ENCODE measurements at regions not wholly inside any gene's neighbourhood (a gene's known extent, or its start where the extent isn't known, plus 50 kb on each side); places are given as distances from the start of the nearest gene placed in this dataset.

DNA sequence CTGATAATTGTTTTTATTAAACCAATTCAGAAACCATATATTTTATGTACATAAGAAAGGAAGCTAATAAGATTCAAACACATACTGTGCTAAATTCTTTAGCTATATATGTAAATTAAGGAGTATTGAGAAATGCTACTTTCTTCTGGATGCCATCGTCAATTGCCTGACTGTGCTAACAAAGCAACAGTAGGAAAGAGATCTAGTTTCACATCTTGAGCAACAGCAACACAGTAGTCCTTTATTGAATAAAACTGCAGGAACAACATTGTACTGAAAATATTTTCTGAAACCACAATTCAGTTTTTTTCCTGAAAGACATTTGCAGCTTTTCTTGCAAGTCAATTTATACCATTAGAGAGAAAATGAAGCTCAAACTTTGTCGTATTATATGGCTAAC, 1404.9 kb upstream of the SLC39A10 start:
- DNase-seq, result no peak
- H3K9me3 ChIP-seq (ENCODE audit: control insufficient read depth, low read length), result no peaks in the 10 kb centered on the region
- no peaks in the 10 kb centered on the region for H3K36me3 ChIP-seq (ENCODE audit: control insufficient read depth, insufficient read depth, low read length)
- H3K27ac ChIP-seq (ENCODE audit: insufficient read depth, low read length, poor library complexity, severe bottlenecking), result no peak overlapping the region
- H3K4me3 ChIP-seq (ENCODE audit: insufficient read depth, low read depth, low read length, poor library complexity, severe bottlenecking), result no peak overlapping the region
- no peaks in the 10 kb centered on the region for H3K4me1 ChIP-seq (ENCODE audit: control insufficient read depth, insufficient read depth, low read length, poor library complexity, severe bottlenecking)
- H3K27me3 ChIP-seq (replicated peaks; ENCODE audit: control insufficient read depth, insufficient read depth, low read length, poor library complexity, severe bottlenecking), result no peaks in the 10 kb centered on the region

DNA sequence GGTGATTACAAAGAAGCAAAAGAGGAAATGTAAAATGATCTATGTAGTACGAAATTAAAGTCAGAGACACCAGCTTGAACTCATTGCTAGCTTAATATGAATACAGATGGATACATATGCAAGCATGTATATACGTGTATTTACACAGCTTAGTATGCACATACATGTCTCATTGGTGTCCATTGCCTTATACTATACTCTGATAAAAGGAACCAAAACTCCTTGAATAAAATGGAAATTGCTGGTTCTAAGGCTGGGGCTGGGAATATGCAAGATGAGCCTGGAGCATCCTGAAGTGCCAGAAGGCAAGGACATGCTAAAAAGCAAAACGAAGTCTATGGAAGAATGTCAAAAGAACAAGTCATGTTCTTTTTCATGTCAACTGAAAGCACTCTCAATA, 1424.4 kb upstream of the SLC39A10 start:
- H3K27ac ChIP-seq (ENCODE audit: insufficient read depth, low read length, poor library complexity, severe bottlenecking), result no peak overlapping the region
- no peaks in the 10 kb centered on the region for H3K27me3 ChIP-seq (replicated peaks; ENCODE audit: control insufficient read depth, insufficient read depth, low read length, poor library complexity, severe bottlenecking)
- no peak for DNase-seq
- no peaks in the 10 kb centered on the region for H3K36me3 ChIP-seq (ENCODE audit: control insufficient read depth, insufficient read depth, low read length)
- no peak overlapping the region for H3K4me3 ChIP-seq (ENCODE audit: insufficient read depth, low read depth, low read length, poor library complexity, severe bottlenecking)
- no peaks in the 10 kb centered on the region for H3K9me3 ChIP-seq (ENCODE audit: control insufficient read depth, low read length)
- H3K4me1 ChIP-seq (ENCODE audit: control insufficient read depth, insufficient read depth, low read length, poor library complexity, severe bottlenecking), result no peaks in the 10 kb centered on the region

DNA sequence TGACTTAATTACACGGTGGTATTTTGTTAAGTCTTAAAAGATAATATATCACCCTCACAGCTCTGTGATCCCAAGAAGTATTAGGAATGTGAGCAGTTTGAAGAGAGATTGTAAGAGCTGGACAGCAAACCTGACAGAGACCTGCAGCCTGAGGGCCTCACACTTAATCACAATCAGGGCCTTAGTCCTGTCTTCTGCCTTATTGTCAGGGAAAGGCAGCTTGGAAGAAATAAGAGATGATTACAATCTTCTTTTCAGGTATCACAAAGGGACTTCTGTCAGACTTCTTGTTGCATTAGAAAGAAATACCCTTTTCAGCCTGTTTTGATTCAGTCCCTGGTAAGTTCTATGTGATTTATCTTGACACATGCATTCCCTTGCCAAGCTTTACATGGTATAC, 1433.8 kb upstream of the SLC39A10 start:
- H3K27ac ChIP-seq (ENCODE audit: insufficient read depth, low read length, poor library complexity, severe bottlenecking), result no peak overlapping the region
- no peaks in the 10 kb centered on the region for H3K27me3 ChIP-seq (replicated peaks; ENCODE audit: control insufficient read depth, insufficient read depth, low read length, poor library complexity, severe bottlenecking)
- DNase-seq, result no peak
- H3K9me3 ChIP-seq (ENCODE audit: control insufficient read depth, low read length), result no peaks in the 10 kb centered on the region
- H3K4me3 ChIP-seq (ENCODE audit: insufficient read depth, low read depth, low read length, poor library complexity, severe bottlenecking), result no peak overlapping the region
- no peaks in the 10 kb centered on the region for H3K36me3 ChIP-seq (ENCODE audit: control insufficient read depth, insufficient read depth, low read length)
- no peaks in the 10 kb centered on the region for H3K4me1 ChIP-seq (ENCODE audit: control insufficient read depth, insufficient read depth, low read length, poor library complexity, severe bottlenecking)

DNA sequence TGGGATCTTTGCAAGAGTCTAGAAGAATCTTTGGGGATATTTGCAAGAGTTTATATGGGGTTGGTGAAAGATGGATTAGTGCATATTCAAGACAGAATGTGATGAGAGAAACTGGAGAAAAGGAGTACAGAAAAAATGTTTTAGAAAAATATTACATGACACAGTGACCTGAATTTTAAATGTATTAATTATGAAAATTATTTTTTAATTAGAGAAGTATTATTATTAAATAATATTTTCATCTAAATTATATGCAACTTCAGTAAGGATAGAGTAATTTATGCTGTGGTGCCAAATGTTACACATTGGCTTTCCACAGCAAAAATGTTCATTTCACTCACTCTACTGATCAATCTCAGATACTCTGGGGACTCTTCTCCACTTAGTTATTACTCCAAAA, 1442.8 kb upstream of the SLC39A10 start:
- Histone ChIP-seq H3K27me3 (replicated peaks; ENCODE audit: control insufficient read depth, insufficient read depth, low read length, poor library complexity, severe bottlenecking) (no peaks in the 10 kb centered on the region), H3K27ac (ENCODE audit: insufficient read depth, low read length, poor library complexity, severe bottlenecking) (no peak overlapping the region), H3K36me3 (ENCODE audit: control insufficient read depth, insufficient read depth, low read length) (no peaks in the 10 kb centered on the region), H3K4me3 (ENCODE audit: insufficient read depth, low read depth, low read length, poor library complexity, severe bottlenecking) (no peak overlapping the region), H3K4me1 (ENCODE audit: control insufficient read depth, insufficient read depth, low read length, poor library complexity, severe bottlenecking) (no peaks in the 10 kb centered on the region), H3K9me3 (ENCODE audit: control insufficient read depth, low read length) (no peaks in the 10 kb centered on the region)
- no peak for DNase-seq

DNA sequence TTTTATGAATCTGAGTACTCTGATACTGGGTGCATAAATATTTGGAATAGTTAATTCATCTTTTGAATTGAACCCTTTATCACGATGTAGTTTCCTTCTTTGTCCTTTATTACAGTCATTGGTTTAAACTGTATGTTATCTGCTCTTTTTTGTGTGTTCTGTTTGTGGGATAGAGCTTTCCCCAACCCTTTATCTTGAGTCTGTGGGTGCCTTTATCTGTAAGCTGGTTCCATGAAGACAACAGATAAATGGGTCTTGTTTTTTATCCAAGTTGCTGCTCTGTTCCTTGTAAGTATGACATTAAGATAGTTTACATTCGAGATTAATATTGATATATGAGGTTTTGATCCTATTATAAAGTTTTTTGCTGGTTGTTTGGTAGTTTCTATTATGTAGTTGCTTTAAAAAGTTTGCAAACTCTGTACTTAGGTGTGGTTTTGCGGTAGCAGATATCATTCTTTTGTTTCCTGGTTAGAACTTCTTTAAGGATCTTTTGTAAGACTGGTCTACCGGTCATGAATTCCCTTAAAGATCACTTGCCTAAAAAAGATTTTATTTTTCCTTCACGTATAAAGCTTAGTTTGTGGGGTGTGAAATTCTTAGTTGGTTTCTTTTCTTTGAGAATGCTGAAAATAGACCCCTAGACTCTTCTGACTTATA, 1451.3 kb upstream of the SLC39A10 start:
- Histone ChIP-seq H3K9me3 (ENCODE audit: control insufficient read depth, low read length) (no peaks in the 10 kb centered on the region), H3K27me3 (replicated peaks; ENCODE audit: control insufficient read depth, insufficient read depth, low read length, poor library complexity, severe bottlenecking) (no peaks in the 10 kb centered on the region), H3K4me3 (ENCODE audit: insufficient read depth, low read depth, low read length, poor library complexity, severe bottlenecking) (no peak overlapping the region), H3K27ac (ENCODE audit: insufficient read depth, low read length, poor library complexity, severe bottlenecking) (no peak overlapping the region), H3K36me3 (ENCODE audit: control insufficient read depth, insufficient read depth, low read length) (no peaks in the 10 kb centered on the region), H3K4me1 (ENCODE audit: control insufficient read depth, insufficient read depth, low read length, poor library complexity, severe bottlenecking) (no peaks in the 10 kb centered on the region)
- DNase-seq, result no peak

DNA sequence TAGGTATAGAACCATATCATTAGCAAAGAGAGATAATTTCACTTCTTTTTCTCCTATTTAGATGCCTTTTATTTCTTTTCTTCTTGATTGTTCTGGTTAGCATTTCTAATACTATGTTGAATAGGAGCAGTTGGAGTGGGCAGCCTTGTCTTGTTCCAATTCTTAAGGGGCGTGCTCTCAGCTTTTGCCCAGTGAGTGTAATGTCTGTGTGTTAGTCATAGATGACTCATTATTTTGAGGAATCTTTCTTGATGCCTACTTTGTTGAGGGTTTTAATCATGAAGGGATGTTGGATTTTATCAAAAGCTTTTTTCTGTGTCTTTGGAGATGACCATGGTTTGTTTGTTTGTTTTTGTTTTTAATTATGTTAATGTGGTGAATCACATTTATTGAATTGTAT, 1453.1 kb upstream of the SLC39A10 start:
- no peaks in the 10 kb centered on the region for H3K4me1 ChIP-seq (ENCODE audit: control insufficient read depth, insufficient read depth, low read length, poor library complexity, severe bottlenecking)
- no peak for DNase-seq
- no peaks in the 10 kb centered on the region for H3K27me3 ChIP-seq (replicated peaks; ENCODE audit: control insufficient read depth, insufficient read depth, low read length, poor library complexity, severe bottlenecking)
- no peak overlapping the region for H3K27ac ChIP-seq (ENCODE audit: insufficient read depth, low read length, poor library complexity, severe bottlenecking)
- H3K4me3 ChIP-seq (ENCODE audit: insufficient read depth, low read depth, low read length, poor library complexity, severe bottlenecking), result no peak overlapping the region
- H3K9me3 ChIP-seq (ENCODE audit: control insufficient read depth, low read length), result no peaks in the 10 kb centered on the region
- H3K36me3 ChIP-seq (ENCODE audit: control insufficient read depth, insufficient read depth, low read length), result no peaks in the 10 kb centered on the region

DNA sequence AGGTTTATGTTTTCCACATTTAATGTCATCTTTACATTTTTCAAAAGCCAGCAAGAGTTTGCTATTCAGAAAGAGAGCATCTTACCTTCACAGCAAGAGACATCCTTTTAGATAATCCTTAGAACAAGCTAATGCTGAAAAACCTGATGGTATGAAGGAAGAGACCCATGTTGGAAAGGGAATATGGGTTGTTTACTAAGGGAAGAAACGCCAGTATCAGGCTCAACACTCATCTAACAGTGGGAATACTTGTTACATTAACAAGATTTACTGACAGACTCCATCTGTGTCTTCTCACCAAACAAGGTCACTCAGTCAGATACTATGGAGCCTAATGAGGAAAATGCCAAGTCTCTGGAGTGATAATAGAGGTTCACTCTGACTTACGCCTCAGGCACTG, 1474.1 kb upstream of the SLC39A10 start:
- H3K27ac ChIP-seq (ENCODE audit: insufficient read depth, low read length, poor library complexity, severe bottlenecking), result no peak overlapping the region
- DNase-seq, result no peak
- H3K9me3 ChIP-seq (ENCODE audit: control insufficient read depth, low read length), result no peaks in the 10 kb centered on the region
- H3K4me1 ChIP-seq (ENCODE audit: control insufficient read depth, insufficient read depth, low read length, poor library complexity, severe bottlenecking), result no peaks in the 10 kb centered on the region
- no peak overlapping the region for H3K4me3 ChIP-seq (ENCODE audit: insufficient read depth, low read depth, low read length, poor library complexity, severe bottlenecking)
- H3K36me3 ChIP-seq (ENCODE audit: control insufficient read depth, insufficient read depth, low read length), result no peaks in the 10 kb centered on the region
- no peaks in the 10 kb centered on the region for H3K27me3 ChIP-seq (replicated peaks; ENCODE audit: control insufficient read depth, insufficient read depth, low read length, poor library complexity, severe bottlenecking)

DNA sequence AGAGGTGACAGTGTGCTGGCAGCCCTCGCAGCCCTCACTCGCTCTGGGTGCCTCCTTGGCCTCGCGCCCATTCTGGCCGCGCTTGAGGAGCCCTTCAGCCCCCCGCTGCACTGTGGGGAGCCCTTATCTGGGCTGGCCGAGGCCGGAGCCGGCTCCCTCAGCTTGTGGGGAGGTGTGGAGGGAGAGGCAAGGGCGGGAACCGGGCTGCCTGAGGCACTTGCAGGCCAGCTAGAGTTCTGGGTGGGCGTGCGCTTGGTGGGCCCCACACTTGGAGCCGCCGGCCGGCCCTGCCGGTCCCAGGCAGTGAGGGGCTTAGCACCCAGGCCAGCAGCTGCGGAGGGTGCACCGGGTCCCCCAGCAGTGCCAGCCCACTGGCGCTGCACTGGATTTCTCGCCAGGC, 1480.9 kb upstream of the SLC39A10 start:
- no peak for DNase-seq

DNA sequence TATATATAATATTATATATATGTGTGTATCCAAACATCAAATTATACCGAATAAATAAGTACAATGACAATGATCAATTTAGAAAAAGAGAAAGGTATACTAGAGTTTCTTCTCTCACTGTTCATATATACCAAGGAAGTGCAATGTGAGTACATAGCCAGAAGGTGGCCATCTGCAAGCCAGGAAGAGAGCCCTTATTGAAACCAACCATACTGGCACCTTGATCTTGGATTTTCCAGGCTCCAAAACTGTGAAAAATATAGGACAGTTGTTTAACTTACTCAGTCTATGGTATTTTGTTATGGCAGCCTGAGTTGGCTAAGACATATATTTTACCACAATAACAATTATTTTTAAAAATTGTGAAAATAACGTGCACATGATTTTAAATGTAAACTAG, 1490.2 kb upstream of the SLC39A10 start:
- no peaks in the 10 kb centered on the region for H3K9me3 ChIP-seq (ENCODE audit: control insufficient read depth, low read length)
- no peaks in the 10 kb centered on the region for H3K36me3 ChIP-seq (ENCODE audit: control insufficient read depth, insufficient read depth, low read length)
- no peak for DNase-seq
- H3K27ac ChIP-seq (ENCODE audit: insufficient read depth, low read length, poor library complexity, severe bottlenecking), result no peak overlapping the region
- H3K27me3 ChIP-seq (replicated peaks; ENCODE audit: control insufficient read depth, insufficient read depth, low read length, poor library complexity, severe bottlenecking), result no peaks in the 10 kb centered on the region
- H3K4me3 ChIP-seq (ENCODE audit: insufficient read depth, low read depth, low read length, poor library complexity, severe bottlenecking), result no peak overlapping the region
- no peaks in the 10 kb centered on the region for H3K4me1 ChIP-seq (ENCODE audit: control insufficient read depth, insufficient read depth, low read length, poor library complexity, severe bottlenecking)

More for the DNA sequence above, 1480.9 kb upstream of the SLC39A10 start:
- Histone ChIP-seq H3K4me3 (ENCODE audit: insufficient read depth, low read depth, low read length, poor library complexity, severe bottlenecking) (no peak overlapping the region), H3K4me1 (ENCODE audit: control insufficient read depth, insufficient read depth, low read length, poor library complexity, severe bottlenecking) (no peaks in the 10 kb centered on the region), H3K27ac (ENCODE audit: insufficient read depth, low read length, poor library complexity, severe bottlenecking) (no peak overlapping the region), H3K36me3 (ENCODE audit: control insufficient read depth, insufficient read depth, low read length) (no peaks in the 10 kb centered on the region), H3K9me3 (ENCODE audit: control insufficient read depth, low read length) (no peaks in the 10 kb centered on the region), H3K27me3 (replicated peaks; ENCODE audit: control insufficient read depth, insufficient read depth, low read length, poor library complexity, severe bottlenecking) (no peaks in the 10 kb centered on the region)

DNA sequence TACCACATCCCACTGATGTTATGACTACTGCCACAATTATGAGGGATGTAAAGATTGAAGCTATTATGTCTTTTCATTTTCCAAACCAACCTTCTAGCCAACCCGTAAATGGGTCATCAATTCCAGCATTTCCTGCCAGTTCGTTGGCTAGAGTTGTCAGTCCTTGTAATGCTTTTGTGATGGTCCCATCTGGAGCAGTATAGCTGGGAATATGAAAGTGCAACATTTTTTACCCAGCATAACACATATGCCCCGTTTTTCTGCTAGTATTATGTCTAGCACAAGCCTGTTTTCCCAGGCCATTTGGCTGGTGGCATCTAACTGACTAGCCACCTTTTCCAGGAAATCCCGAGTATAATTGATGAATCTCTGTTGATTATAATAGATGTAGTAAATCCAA, 1501.6 kb upstream of the SLC39A10 start:
- no peak for DNase-seq
- Histone ChIP-seq H3K36me3 (ENCODE audit: control insufficient read depth, insufficient read depth, low read length) (no peaks in the 10 kb centered on the region), H3K27ac (ENCODE audit: insufficient read depth, low read length, poor library complexity, severe bottlenecking) (no peak overlapping the region), H3K4me1 (ENCODE audit: control insufficient read depth, insufficient read depth, low read length, poor library complexity, severe bottlenecking) (no peaks in the 10 kb centered on the region), H3K9me3 (ENCODE audit: control insufficient read depth, low read length) (no peaks in the 10 kb centered on the region), H3K27me3 (replicated peaks; ENCODE audit: control insufficient read depth, insufficient read depth, low read length, poor library complexity, severe bottlenecking) (no peaks in the 10 kb centered on the region), H3K4me3 (ENCODE audit: insufficient read depth, low read depth, low read length, poor library complexity, severe bottlenecking) (no peak overlapping the region)
